ENCODE measurements at regions not wholly inside any gene's neighbourhood (a gene's known extent, or its start where the extent isn't known, plus 50 kb on each side); places are given as distances from the start of the nearest gene placed in this dataset.

GRCh38 chr11:26017322-26017860 lies 314.5 kb upstream of the ANO3 start:
- no peaks in the 10 kb centered on the region for H3K9me3 ChIP-seq (ENCODE audit: control insufficient read depth, insufficient read depth, low read length)
- H3K4me1 ChIP-seq (ENCODE audit: insufficient read depth, low read length) = peaks cover 9% of the 10 kb centered on the region; the same call in 1 of the 2 replicates
- H3K36me3 ChIP-seq (ENCODE audit: insufficient read depth, low read length) = no peaks in the 10 kb centered on the region
- H3K9ac ChIP-seq (ENCODE audit: low read depth, low read length) = no peak overlapping the region

- H3K36me3 ChIP-seq (ENCODE audit: insufficient read depth, low read length) = no peaks in the 10 kb centered on the region
- H3K9ac ChIP-seq (ENCODE audit: low read depth, low read length) = no peak overlapping the region
- no peaks in the 10 kb centered on the region for H3K9me3 ChIP-seq (ENCODE audit: control insufficient read depth, insufficient read depth, low read length)
- H3K4me1 ChIP-seq (ENCODE audit: insufficient read depth, low read length) = peaks cover 9% of the 10 kb centered on the region; the same call in 1 of the 2 replicates
Observed at GRCh38 chr11:26017903-26018302, 314.0 kb upstream of the ANO3 start.

- Histone ChIP-seq H3K9me3 (ENCODE audit: control insufficient read depth, insufficient read depth, low read length) (no peaks in the 10 kb centered on the region), H3K36me3 (ENCODE audit: insufficient read depth, low read length) (no peaks in the 10 kb centered on the region), H3K4me1 (ENCODE audit: insufficient read depth, low read length) (peaks cover 12% of the 10 kb centered on the region; the same call in 1 of the 2 replicates), H3K9ac (ENCODE audit: low read depth, low read length) (no peak overlapping the region)
Observed at GRCh38 chr11:26018336-26018735, 313.6 kb upstream of the ANO3 start.

- no peaks in the 10 kb centered on the region for H3K9me3 ChIP-seq (ENCODE audit: control insufficient read depth, insufficient read depth, low read length)
- H3K36me3 ChIP-seq (ENCODE audit: insufficient read depth, low read length) = no peaks in the 10 kb centered on the region
- no peak overlapping the region for H3K9ac ChIP-seq (ENCODE audit: low read depth, low read length)
- peaks cover 12% of the 10 kb centered on the region; the same call in 1 of the 2 replicates for H3K4me1 ChIP-seq (ENCODE audit: insufficient read depth, low read length)
Observed at GRCh38 chr11:26019386-26019785, 312.5 kb upstream of the ANO3 start.

GRCh38 chr11:26021017-26021416 lies 310.9 kb upstream of the ANO3 start:
- Histone ChIP-seq H3K4me1 (ENCODE audit: insufficient read depth, low read length) (peaks cover 12% of the 10 kb centered on the region; the same call in 1 of the 2 replicates), H3K9me3 (ENCODE audit: control insufficient read depth, insufficient read depth, low read length) (no peaks in the 10 kb centered on the region), H3K9ac (ENCODE audit: low read depth, low read length) (no peak overlapping the region), H3K36me3 (ENCODE audit: insufficient read depth, low read length) (no peaks in the 10 kb centered on the region)

GRCh38 chr11:26023057-26023456 lies 308.9 kb upstream of the ANO3 start:
- peaks cover 13% of the 10 kb centered on the region for H3K4me1 ChIP-seq (ENCODE audit: insufficient read depth, low read length)
- no peaks in the 10 kb centered on the region for H3K36me3 ChIP-seq (ENCODE audit: insufficient read depth, low read length)
- H3K9me3 ChIP-seq (ENCODE audit: control insufficient read depth, insufficient read depth, low read length) = no peaks in the 10 kb centered on the region
- no peak overlapping the region for H3K9ac ChIP-seq (ENCODE audit: low read depth, low read length)

GRCh38 chr11:26025676-26026075 lies 306.3 kb upstream of the ANO3 start:
- no peak overlapping the region for H3K9ac ChIP-seq (ENCODE audit: low read depth, low read length)
- no peaks in the 10 kb centered on the region for H3K36me3 ChIP-seq (ENCODE audit: insufficient read depth, low read length)
- H3K9me3 ChIP-seq (ENCODE audit: control insufficient read depth, insufficient read depth, low read length) = no peaks in the 10 kb centered on the region
- peaks cover 18% of the 10 kb centered on the region for H3K4me1 ChIP-seq (ENCODE audit: insufficient read depth, low read length)

GRCh38 chr11:26026078-26026477 lies 305.9 kb upstream of the ANO3 start:
- peaks cover 14% of the 10 kb centered on the region for H3K4me1 ChIP-seq (ENCODE audit: insufficient read depth, low read length)
- no peak overlapping the region for H3K9ac ChIP-seq (ENCODE audit: low read depth, low read length)

GRCh38 chr11:26027887-26028286 lies 304.0 kb upstream of the ANO3 start:
- H3K9ac ChIP-seq (ENCODE audit: low read depth, low read length) = no peak overlapping the region
- no peaks in the 10 kb centered on the region for H3K9me3 ChIP-seq (ENCODE audit: control insufficient read depth, insufficient read depth, low read length)
- H3K4me1 ChIP-seq (ENCODE audit: insufficient read depth, low read length) = peaks cover 8% of the 10 kb centered on the region
- no peaks in the 10 kb centered on the region for H3K36me3 ChIP-seq (ENCODE audit: insufficient read depth, low read length)

More at GRCh38 chr11:26026078-26026477, 305.9 kb upstream of the ANO3 start:
- H3K36me3 ChIP-seq (ENCODE audit: insufficient read depth, low read length) = no peaks in the 10 kb centered on the region
- no peaks in the 10 kb centered on the region for H3K9me3 ChIP-seq (ENCODE audit: control insufficient read depth, insufficient read depth, low read length)

- Histone ChIP-seq H3K4me1 (ENCODE audit: insufficient read depth, low read length) (peaks cover 6% of the 10 kb centered on the region; the same call in 1 of the 2 replicates), H3K36me3 (ENCODE audit: insufficient read depth, low read length) (no peaks in the 10 kb centered on the region), H3K9me3 (ENCODE audit: control insufficient read depth, insufficient read depth, low read length) (no peaks in the 10 kb centered on the region), H3K9ac (ENCODE audit: low read depth, low read length) (no peak overlapping the region)
Observed at GRCh38 chr11:26028393-26028911, 303.5 kb upstream of the ANO3 start.

GRCh38 chr11:26030399-26030798 lies 301.5 kb upstream of the ANO3 start:
- Histone ChIP-seq H3K9me3 (ENCODE audit: control insufficient read depth, insufficient read depth, low read length) (no peaks in the 10 kb centered on the region), H3K36me3 (ENCODE audit: insufficient read depth, low read length) (no peaks in the 10 kb centered on the region), H3K4me1 (ENCODE audit: insufficient read depth, low read length) (peaks cover 6% of the 10 kb centered on the region; the same call in 1 of the 2 replicates), H3K9ac (ENCODE audit: low read depth, low read length) (no peak overlapping the region)

GRCh38 chr11:26032241-26032640 lies 299.7 kb upstream of the ANO3 start:
- H3K9me3 ChIP-seq (ENCODE audit: control insufficient read depth, insufficient read depth, low read length) = no peaks in the 10 kb centered on the region
- H3K4me1 ChIP-seq (ENCODE audit: insufficient read depth, low read length) = peaks cover 6% of the 10 kb centered on the region; the same call in 1 of the 2 replicates
- no peak overlapping the region for H3K9ac ChIP-seq (ENCODE audit: low read depth, low read length)
- H3K36me3 ChIP-seq (ENCODE audit: insufficient read depth, low read length) = no peaks in the 10 kb centered on the region

- no peaks in the 10 kb centered on the region for H3K4me1 ChIP-seq (ENCODE audit: insufficient read depth, low read length)
- no peaks in the 10 kb centered on the region for H3K9me3 ChIP-seq (ENCODE audit: control insufficient read depth, insufficient read depth, low read length)
- no peak overlapping the region for H3K9ac ChIP-seq (ENCODE audit: low read depth, low read length)
- no peaks in the 10 kb centered on the region for H3K36me3 ChIP-seq (ENCODE audit: insufficient read depth, low read length)
Observed at GRCh38 chr11:26035696-26036095, 296.2 kb upstream of the ANO3 start.

- H3K9ac ChIP-seq (ENCODE audit: low read depth, low read length) = no peak overlapping the region
- H3K36me3 ChIP-seq (ENCODE audit: insufficient read depth, low read length) = no peaks in the 10 kb centered on the region
- no peaks in the 10 kb centered on the region for H3K4me1 ChIP-seq (ENCODE audit: insufficient read depth, low read length)
- H3K9me3 ChIP-seq (ENCODE audit: control insufficient read depth, insufficient read depth, low read length) = no peaks in the 10 kb centered on the region
Observed at GRCh38 chr11:26037716-26038115, 294.2 kb upstream of the ANO3 start.

- Histone ChIP-seq H3K4me1 (ENCODE audit: insufficient read depth, low read length) (no peaks in the 10 kb centered on the region), H3K36me3 (ENCODE audit: insufficient read depth, low read length) (no peaks in the 10 kb centered on the region), H3K9ac (ENCODE audit: low read depth, low read length) (no peak overlapping the region), H3K9me3 (ENCODE audit: control insufficient read depth, insufficient read depth, low read length) (no peaks in the 10 kb centered on the region)
Observed at GRCh38 chr11:26040339-26040738, 291.6 kb upstream of the ANO3 start.

Measured in ES-I3 (cell line).